WERI-Rb-1 (cell line): ENCODE measurements at regions not wholly inside any gene's neighbourhood (a gene's known extent, or its start where the extent isn't known, plus 50 kb on each side); places are given as distances from the start of the nearest gene placed in this dataset.

Experiments
- DNase-seq: peaks from one replicate; pipeline ENCODE4 v3.0.0-alpha.2; 2020
- H3K27ac ChIP-seq: fragments of 250-450 bp; sonication (Bioruptor Pico); 2 replicates; pipeline ENCODE4 v1.5.1; 2020; ENCODE audit warnings: mild to moderate bottlenecking, moderate library complexity
- H3K27me3 ChIP-seq: fragments of 250-450 bp; sonication (Bioruptor Pico); 2 replicates; pipeline ENCODE4 v1.5.1; 2021; ENCODE audit warnings: mild to moderate bottlenecking, low read depth, moderate library complexity; ENCODE audit not compliant: insufficient read depth, severe bottlenecking
- H3K36me3 ChIP-seq: fragments of 250-450 bp; sonication (Bioruptor Pico); 2 replicates; pipeline ENCODE4 v1.5.1; 2020; ENCODE audit warnings: mild to moderate bottlenecking, moderate library complexity
- H3K4me3 ChIP-seq: 2 replicates; pipeline ENCODE4 v1.5.1; 2011; ENCODE audit warnings: low read depth, mild to moderate bottlenecking, control low read depth, low read length
- H3K9me3 ChIP-seq: fragments of 250-450 bp; sonication (Bioruptor Pico); 2 replicates; pipeline ENCODE4 v1.5.1; 2021; ENCODE audit warnings: mild to moderate bottlenecking, moderate library complexity; ENCODE audit not compliant: severe bottlenecking
- CTCF ChIP-seq: IDR thresholded peaks from 2 replicates; pipeline ENCODE4 v1.5.1; 2011; ENCODE audit warnings: low read depth, mild to moderate bottlenecking, control low read depth, inconsistent platforms, low read length

GRCh38 chrX:113818346-113818745, 765.5 kb upstream of the HTR2C start:
- no peak for TF ChIP-seq CTCF
- H3K27ac ChIP-seq = no peak overlapping the region
- peaks cover 2% of the 10 kb centered on the region for H3K9me3 ChIP-seq
- H3K4me3 ChIP-seq = no peak overlapping the region
- no peaks in the 10 kb centered on the region for H3K36me3 ChIP-seq
- H3K27me3 ChIP-seq = peaks cover 38% of the 10 kb centered on the region
- no peak for DNase-seq

GRCh38 chrX:113804819-113805218, 779.1 kb upstream of the HTR2C start:
- H3K27ac ChIP-seq = no peak overlapping the region
- H3K36me3 ChIP-seq = no peaks in the 10 kb centered on the region
- H3K27me3 ChIP-seq = peaks cover 62% of the 10 kb centered on the region
- TF ChIP-seq CTCF = no peak
- H3K4me3 ChIP-seq = no peak overlapping the region
- no peak for DNase-seq
- no peaks in the 10 kb centered on the region for H3K9me3 ChIP-seq

GRCh38 chrX:113804291-113804690, 779.6 kb upstream of the HTR2C start:
- DNase-seq = no peak
- Histone ChIP-seq H3K27me3 (peaks cover 63% of the 10 kb centered on the region), H3K9me3 (no peaks in the 10 kb centered on the region), H3K4me3 (no peak overlapping the region), H3K27ac (no peak overlapping the region), H3K36me3 (no peaks in the 10 kb centered on the region)
- no peak for TF ChIP-seq CTCF

GRCh38 chrX:113802837-113803236, 781.0 kb upstream of the HTR2C start:
- Histone ChIP-seq H3K27me3 (peaks cover 77% of the 10 kb centered on the region), H3K36me3 (no peaks in the 10 kb centered on the region), H3K27ac (no peak overlapping the region), H3K4me3 (no peak overlapping the region), H3K9me3 (no peaks in the 10 kb centered on the region)
- no peak for TF ChIP-seq CTCF
- no peak for DNase-seq

GRCh38 chrX:113800955-113801354, 782.9 kb upstream of the HTR2C start:
- no peak overlapping the region for H3K4me3 ChIP-seq
- DNase-seq = no peak
- no peaks in the 10 kb centered on the region for H3K9me3 ChIP-seq
- no peak overlapping the region for H3K27ac ChIP-seq
- no peak for TF ChIP-seq CTCF
- no peaks in the 10 kb centered on the region for H3K36me3 ChIP-seq
- H3K27me3 ChIP-seq = peaks cover 82% of the 10 kb centered on the region

GRCh38 chrX:113793563-113793962, 790.3 kb upstream of the HTR2C start:
- peaks cover 78% of the 10 kb centered on the region for H3K27me3 ChIP-seq
- no peak for TF ChIP-seq CTCF
- no peaks in the 10 kb centered on the region for H3K9me3 ChIP-seq
- DNase-seq = no peak
- H3K27ac ChIP-seq = no peak overlapping the region
- no peaks in the 10 kb centered on the region for H3K36me3 ChIP-seq
- no peak overlapping the region for H3K4me3 ChIP-seq
